MM.1S (cell line): ENCODE measurements at regions not wholly inside any gene's neighbourhood (a gene's known extent, or its start where the extent isn't known, plus 50 kb on each side); places are given as distances from the start of the nearest gene placed in this dataset.

ENCODE experiments used
- CTCF ChIP-seq: fragments of 300-600 bp; sonication (generic); IDR thresholded peaks from 2 replicates; pipeline ENCODE4 v1.5.1; 2016; ENCODE audit warnings: antibody characterized with exemption, low read length, mixed read lengths
- EZH2 ChIP-seq: fragments of 300-600 bp; sonication (generic); optimal IDR thresholded peaks from 2 replicates; pipeline ENCODE3; 2017; ENCODE audit warnings: low read depth, mild to moderate bottlenecking, antibody characterized with exemption, low read length, mixed read lengths
- EZH2phosphoT487 ChIP-seq: fragments of 300-600 bp; sonication (generic); IDR thresholded peaks from 2 replicates; pipeline ENCODE4 v1.6.1; 2018; ENCODE audit warnings: antibody characterized with exemption, low read length

- TF ChIP-seq CTCF: no peak
- no peak for TF ChIP-seq EZH2
- TF ChIP-seq EZH2phosphoT487: no peak
Observed at GRCh38 chr5:109958082-109958481, 268.4 kb downstream of the MAN2A1 start.
